Bronchial epithelial cell (primary cell): ENCODE measurements at regions not wholly inside any gene's neighbourhood (a gene's known extent, or its start where the extent isn't known, plus 50 kb on each side); places are given as distances from the start of the nearest gene placed in this dataset.

Experiments
- DNase-seq: peaks from one replicate; pipeline ENCODE4 v3.0.0-alpha.2; 2010; ENCODE audit warnings: low read depth
- FAIRE-seq: peaks from 2 replicates; lab custom pipeline; 2011; peaks lifted over from hg19 to GRCh38; lab: Jason Lieb, UNC
- H3K27me3 ChIP-seq: 2 replicates; pipeline ENCODE4 v1.5.1; 2011; ENCODE audit warnings: low read length; ENCODE audit not compliant: control insufficient read depth, insufficient read depth
- H3K36me3 ChIP-seq: 2 replicates; pipeline ENCODE4 v1.5.1; 2011; ENCODE audit warnings: low read length; ENCODE audit not compliant: control insufficient read depth, insufficient read depth
- H3K4me3 ChIP-seq: 2 replicates; pipeline ENCODE4 v1.5.1; 2011; ENCODE audit warnings: mild to moderate bottlenecking, low read depth, low read length, control low read depth
- TF ChIP-seq, protein P1 (sequence below): IDR thresholded peaks from 2 replicates; pipeline ENCODE4 v1.5.1; 2011; ENCODE audit warnings: mild to moderate bottlenecking, moderate library complexity, low read length, control low read depth, inconsistent platforms; ENCODE audit not compliant: insufficient read depth, severe bottlenecking

DNA sequence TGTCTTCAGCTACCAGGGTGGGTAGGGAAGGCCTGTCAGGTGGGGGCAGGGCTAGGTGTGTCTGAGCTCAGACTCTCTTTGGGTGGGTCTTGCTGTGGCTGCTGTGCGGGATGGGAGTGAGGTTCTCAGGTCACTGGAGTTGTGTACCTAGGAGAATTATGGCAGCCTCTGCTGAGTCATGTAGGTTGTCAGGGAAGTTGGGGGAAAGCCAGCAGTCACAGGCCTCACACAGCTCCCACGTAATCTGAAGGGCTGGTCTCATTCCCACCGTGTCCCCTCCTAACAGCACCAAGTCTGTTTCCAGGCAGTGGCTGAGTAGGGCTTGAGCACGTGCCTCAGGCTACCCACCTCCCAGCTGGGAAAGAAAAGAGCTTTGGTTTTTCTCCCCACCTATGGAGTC is 67.0 kb downstream of the CHCHD4 start:
- FAIRE-seq: no peak
- peak; percentile 15 for DNase-seq
- Histone ChIP-seq H3K36me3 (no peaks in the 10 kb centered on the region), H3K4me3 (no peak overlapping the region), H3K27me3 (no peaks in the 10 kb centered on the region)
- TF ChIP-seq, protein P1, sequence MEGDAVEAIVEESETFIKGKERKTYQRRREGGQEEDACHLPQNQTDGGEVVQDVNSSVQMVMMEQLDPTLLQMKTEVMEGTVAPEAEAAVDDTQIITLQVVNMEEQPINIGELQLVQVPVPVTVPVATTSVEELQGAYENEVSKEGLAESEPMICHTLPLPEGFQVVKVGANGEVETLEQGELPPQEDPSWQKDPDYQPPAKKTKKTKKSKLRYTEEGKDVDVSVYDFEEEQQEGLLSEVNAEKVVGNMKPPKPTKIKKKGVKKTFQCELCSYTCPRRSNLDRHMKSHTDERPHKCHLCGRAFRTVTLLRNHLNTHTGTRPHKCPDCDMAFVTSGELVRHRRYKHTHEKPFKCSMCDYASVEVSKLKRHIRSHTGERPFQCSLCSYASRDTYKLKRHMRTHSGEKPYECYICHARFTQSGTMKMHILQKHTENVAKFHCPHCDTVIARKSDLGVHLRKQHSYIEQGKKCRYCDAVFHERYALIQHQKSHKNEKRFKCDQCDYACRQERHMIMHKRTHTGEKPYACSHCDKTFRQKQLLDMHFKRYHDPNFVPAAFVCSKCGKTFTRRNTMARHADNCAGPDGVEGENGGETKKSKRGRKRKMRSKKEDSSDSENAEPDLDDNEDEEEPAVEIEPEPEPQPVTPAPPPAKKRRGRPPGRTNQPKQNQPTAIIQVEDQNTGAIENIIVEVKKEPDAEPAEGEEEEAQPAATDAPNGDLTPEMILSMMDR: no peak

DNA sequence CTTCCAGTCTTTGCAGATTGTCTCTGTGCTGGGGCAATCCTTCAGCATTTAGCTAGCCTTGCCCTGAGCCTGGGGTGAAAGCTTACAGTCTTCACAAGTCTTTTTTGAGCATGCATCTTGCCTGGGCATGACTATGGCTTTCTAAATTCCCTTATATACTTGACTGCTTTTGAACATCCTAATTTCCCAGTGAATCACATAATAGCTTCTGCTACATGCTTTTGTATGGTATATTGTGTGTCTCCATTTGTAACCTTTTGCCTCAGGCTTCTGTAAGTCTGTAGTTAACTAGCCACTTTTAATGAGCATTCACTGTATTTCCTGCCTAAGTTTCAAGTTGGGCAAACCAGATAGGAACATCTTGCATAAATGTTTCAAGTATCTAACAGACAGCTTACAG is 76.8 kb downstream of the CHCHD4 start:
- FAIRE-seq (no peak), DNase-seq (peak; percentile 61)
- TF ChIP-seq, protein P1: no peak
- H3K4me3 ChIP-seq: no peak overlapping the region
- peaks cover 1% of the 10 kb centered on the region for H3K27me3 ChIP-seq
- no peaks in the 10 kb centered on the region for H3K36me3 ChIP-seq

DNA sequence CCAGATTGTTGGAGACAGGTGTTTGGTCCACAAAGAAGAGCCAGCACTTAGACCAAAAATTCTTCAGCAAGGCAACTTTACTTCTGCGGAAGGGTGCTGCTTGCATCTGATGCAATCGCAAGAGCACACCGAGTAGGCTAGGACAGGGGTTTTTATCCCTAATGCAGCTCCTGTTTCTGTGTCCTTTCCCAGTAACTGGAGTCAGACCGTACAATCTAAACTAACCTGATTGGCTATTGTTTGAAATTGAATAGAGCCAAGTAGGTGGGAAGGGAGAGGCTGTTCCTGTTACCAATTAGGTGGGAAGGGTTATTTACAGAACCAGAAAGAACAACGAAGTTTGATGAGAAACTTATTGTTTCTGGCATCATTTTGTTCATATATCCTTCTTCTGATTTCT is 77.6 kb downstream of the CHCHD4 start:
- Histone ChIP-seq H3K4me3 (no peak overlapping the region), H3K36me3 (no peaks in the 10 kb centered on the region), H3K27me3 (peaks cover 1% of the 10 kb centered on the region)
- no peak for FAIRE-seq
- TF ChIP-seq, protein P1: no peak
- DNase-seq: no peak

DNA sequence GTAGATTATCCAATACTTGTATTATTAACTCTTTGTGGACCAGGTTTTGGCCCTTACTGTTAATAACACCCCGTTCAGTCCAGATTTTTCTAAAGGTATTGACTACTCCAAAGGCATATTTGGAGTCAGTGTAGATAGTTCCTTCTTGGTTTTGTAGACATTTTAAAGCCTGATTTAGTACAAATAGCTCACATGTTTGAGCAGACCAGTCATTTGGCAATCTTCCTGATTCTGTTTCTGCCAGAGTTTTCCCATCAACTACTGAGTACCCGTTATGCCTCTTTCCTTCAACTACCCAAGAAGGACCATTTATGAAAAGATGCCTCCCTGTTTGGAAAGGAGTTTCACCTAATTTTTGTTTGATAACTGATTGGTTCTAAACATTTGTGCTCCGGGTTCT is 82.0 kb downstream of the CHCHD4 start:
- no peaks in the 10 kb centered on the region for H3K36me3 ChIP-seq
- FAIRE-seq (no peak), DNase-seq (peak; percentile 15)
- H3K4me3 ChIP-seq: no peak overlapping the region
- no peaks in the 10 kb centered on the region for H3K27me3 ChIP-seq
- TF ChIP-seq, protein P1: no peak

DNA sequence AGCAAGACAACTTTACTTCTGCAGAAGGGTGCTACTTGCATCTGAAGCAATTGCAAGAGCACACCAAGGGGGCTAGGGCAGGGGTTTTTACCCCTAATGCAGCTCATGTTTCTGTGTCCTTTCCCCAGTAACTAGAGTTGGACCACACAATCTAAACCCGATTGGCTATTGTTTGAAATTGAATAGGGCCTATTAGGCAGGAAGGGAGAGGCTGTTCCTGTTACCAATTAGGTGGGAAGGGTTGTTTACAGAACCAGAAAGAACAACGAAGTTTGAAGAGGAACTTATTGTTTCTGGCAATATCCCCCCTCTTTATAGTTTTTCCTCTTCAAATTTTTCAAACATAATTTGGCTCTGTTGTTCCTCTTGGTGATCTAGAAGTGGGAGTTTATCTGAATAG is 85.5 kb downstream of the CHCHD4 start:
- TF ChIP-seq, protein P1: no peak
- Histone ChIP-seq H3K36me3 (no peaks in the 10 kb centered on the region), H3K4me3 (no peak overlapping the region), H3K27me3 (no peaks in the 10 kb centered on the region)
- FAIRE-seq: no peak
- no peak for DNase-seq

DNA sequence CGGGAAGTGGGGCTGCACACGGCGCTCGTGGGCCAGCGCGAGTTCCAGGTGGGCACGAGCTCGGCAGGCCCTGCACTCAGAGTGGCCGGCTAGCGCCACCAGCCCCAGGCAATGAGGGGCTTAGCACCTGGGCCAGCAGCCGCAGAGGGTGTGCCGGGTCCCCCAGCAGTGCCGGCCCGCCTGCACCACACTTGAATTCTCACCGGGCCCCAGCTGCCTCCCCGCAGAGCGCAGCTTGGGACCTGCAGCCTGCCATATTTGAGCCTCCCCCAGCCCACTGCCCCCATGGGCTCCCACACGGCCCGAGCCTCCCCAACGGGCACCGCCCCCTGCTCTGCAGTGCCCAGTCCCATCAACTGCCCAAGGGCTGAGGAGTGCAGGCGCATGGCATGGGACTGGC is 87.5 kb downstream of the CHCHD4 start:
- H3K36me3 ChIP-seq: no peaks in the 10 kb centered on the region
- DNase-seq: no peak
- H3K4me3 ChIP-seq: no peak overlapping the region
- TF ChIP-seq, protein P1: no peak
- FAIRE-seq: no peak
- no peaks in the 10 kb centered on the region for H3K27me3 ChIP-seq
